ENCODE measurements at regions not wholly inside any gene's neighbourhood (a gene's known extent, or its start where the extent isn't known, plus 50 kb on each side); places are given as distances from the start of the nearest gene placed in this dataset.

- Histone ChIP-seq H3K4me2 (ENCODE audit: low read length) (no peak overlapping the region), H3K9me3 (ENCODE audit: low read length) (no peaks in the 10 kb centered on the region), H3K36me3 (ENCODE audit: insufficient read depth, low read length) (no peaks in the 10 kb centered on the region), H2AFZ (ENCODE audit: low read depth, low read length) (no peak overlapping the region), H3F3A (ENCODE audit: insufficient read depth, low read length, poor library complexity, severe bottlenecking) (no peaks in the 10 kb centered on the region), H3K79me2 (replicated peaks; ENCODE audit: insufficient read depth, low read length) (no peaks in the 10 kb centered on the region), H3K9ac (ENCODE audit: low read length) (no peak overlapping the region), H3K27ac (ENCODE audit: low read length) (no peak overlapping the region), H3K9me2 (ENCODE audit: insufficient read depth, low read length) (no peaks in the 10 kb centered on the region), H3K27me3 (ENCODE audit: insufficient read depth, low read depth, low read length) (no peaks in the 10 kb centered on the region), H3K4me3 (ENCODE audit: low read length) (no peak overlapping the region), H4K20me1 (ENCODE audit: insufficient read depth) (no peaks in the 10 kb centered on the region)
- TF ChIP-seq TAF1 (IDR thresholded peaks at IDR 0.05; ENCODE audit: low read depth) (no peak), POLR2AphosphoS5 (IDR thresholded peaks at IDR 0.05) (no peak), RAD21 (conservative IDR thresholded peaks at IDR 0.05) (no peak), EZH2 (IDR thresholded peaks at IDR 0.05; ENCODE audit: borderline replicate concordance, insufficient read depth, low read length, poor library complexity, severe bottlenecking) (no peak), SMC3 (conservative IDR thresholded peaks at IDR 0.05; ENCODE audit: poor library complexity) (no peak), EP300 (conservative IDR thresholded peaks at IDR 0.05; ENCODE audit: poor library complexity, severe bottlenecking) (no peak), CTCF (IDR thresholded peaks at IDR 0.05; ENCODE audit: poor library complexity, severe bottlenecking) (no peak), REST (IDR thresholded peaks at IDR 0.05; ENCODE audit: borderline replicate concordance) (no peak), MXI1 (conservative IDR thresholded peaks at IDR 0.05; ENCODE audit: poor library complexity, severe bottlenecking) (no peak)
These were observed 692.3 kb upstream of the HS3ST1 start for GRCh38 chr4:12120968-12121367.

- Histone ChIP-seq H4K20me1 (ENCODE audit: insufficient read depth) (no peaks in the 10 kb centered on the region), H3F3A (ENCODE audit: insufficient read depth, low read length, poor library complexity, severe bottlenecking) (no peaks in the 10 kb centered on the region), H3K27me3 (ENCODE audit: insufficient read depth, low read depth, low read length) (no peaks in the 10 kb centered on the region), H3K27ac (ENCODE audit: low read length) (no peak overlapping the region), H3K4me3 (ENCODE audit: low read length) (no peak overlapping the region), H3K79me2 (replicated peaks; ENCODE audit: insufficient read depth, low read length) (no peaks in the 10 kb centered on the region), H3K9me2 (ENCODE audit: insufficient read depth, low read length) (no peaks in the 10 kb centered on the region), H3K36me3 (ENCODE audit: insufficient read depth, low read length) (no peaks in the 10 kb centered on the region), H2AFZ (ENCODE audit: low read depth, low read length) (no peak overlapping the region), H3K4me2 (ENCODE audit: low read length) (no peak overlapping the region), H3K9me3 (ENCODE audit: low read length) (no peaks in the 10 kb centered on the region), H3K9ac (ENCODE audit: low read length) (no peak overlapping the region)
- TF ChIP-seq EZH2 (IDR thresholded peaks at IDR 0.05; ENCODE audit: borderline replicate concordance, insufficient read depth, low read length, poor library complexity, severe bottlenecking) (no peak), REST (IDR thresholded peaks at IDR 0.05; ENCODE audit: borderline replicate concordance) (no peak), POLR2AphosphoS5 (IDR thresholded peaks at IDR 0.05) (no peak), MXI1 (conservative IDR thresholded peaks at IDR 0.05; ENCODE audit: poor library complexity, severe bottlenecking) (no peak), EP300 (conservative IDR thresholded peaks at IDR 0.05; ENCODE audit: poor library complexity, severe bottlenecking) (no peak), CTCF (IDR thresholded peaks at IDR 0.05; ENCODE audit: poor library complexity, severe bottlenecking) (no peak), TAF1 (IDR thresholded peaks at IDR 0.05; ENCODE audit: low read depth) (no peak), RAD21 (conservative IDR thresholded peaks at IDR 0.05) (no peak), SMC3 (conservative IDR thresholded peaks at IDR 0.05; ENCODE audit: poor library complexity) (no peak)
These were observed 690.0 kb upstream of the HS3ST1 start for GRCh38 chr4:12118651-12119213.
